Stimulated activated CD8-positive, alpha-beta memory T cell treated with anti-CD3 and anti-CD28 coated beads, Interleukin-7, amount 100 ng/mL, for 1 hour (primary cell): ENCODE measurements at regions not wholly inside any gene's neighbourhood (a gene's known extent, or its start where the extent isn't known, plus 50 kb on each side); places are given as distances from the start of the nearest gene placed in this dataset.

ENCODE experiments used
- DNase-seq, 2 donors: peaks; one replicate each; pipeline ENCODE4 v3.0.0-alpha.2; 2020; ENCODE audit warnings: low read depth in 2 of 2

DNA sequence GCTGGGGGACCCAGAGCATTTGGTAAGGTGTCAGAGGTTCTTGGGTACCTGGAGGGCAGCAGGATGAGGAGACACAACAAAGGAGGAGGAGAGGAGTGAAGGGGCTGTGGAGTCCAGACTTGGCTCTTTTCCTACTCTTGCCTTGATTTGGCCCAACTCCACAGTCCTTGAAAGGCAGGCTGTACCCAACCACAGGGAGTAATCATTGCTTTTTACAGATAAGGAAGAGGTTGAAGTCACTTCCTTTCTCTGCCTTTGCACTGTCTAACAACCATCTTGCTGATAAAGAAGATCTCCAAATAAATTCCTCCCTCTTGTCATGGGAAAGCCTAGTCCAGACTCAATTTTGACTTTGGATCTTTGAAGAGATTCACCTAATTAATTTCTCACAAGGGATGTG is 226.8 kb upstream of the HMGA2 start:
- no peak for DNase-seq

GRCh38 chr12:65598688-65599087 is 225.6 kb upstream of the HMGA2 start:
- DNase-seq = no peak

DNA sequence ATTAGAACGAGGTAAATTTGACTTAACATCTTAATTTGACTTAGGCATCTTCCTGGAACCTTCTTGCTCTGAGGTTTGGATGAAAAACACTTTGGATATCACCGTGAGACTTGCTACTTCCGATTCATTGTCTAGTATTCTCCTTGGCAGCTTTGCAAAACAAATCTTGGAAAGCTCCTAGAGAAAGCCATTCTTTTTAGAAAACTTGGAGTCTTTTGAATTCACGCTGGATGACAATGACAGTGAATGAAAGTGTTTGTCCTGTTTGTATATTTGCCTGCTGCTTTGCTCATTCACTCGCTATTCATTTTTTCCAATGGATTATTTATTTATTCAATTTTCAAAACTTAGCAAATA is 222.1 kb upstream of the HMGA2 start:
- DNase-seq = no peak

DNA sequence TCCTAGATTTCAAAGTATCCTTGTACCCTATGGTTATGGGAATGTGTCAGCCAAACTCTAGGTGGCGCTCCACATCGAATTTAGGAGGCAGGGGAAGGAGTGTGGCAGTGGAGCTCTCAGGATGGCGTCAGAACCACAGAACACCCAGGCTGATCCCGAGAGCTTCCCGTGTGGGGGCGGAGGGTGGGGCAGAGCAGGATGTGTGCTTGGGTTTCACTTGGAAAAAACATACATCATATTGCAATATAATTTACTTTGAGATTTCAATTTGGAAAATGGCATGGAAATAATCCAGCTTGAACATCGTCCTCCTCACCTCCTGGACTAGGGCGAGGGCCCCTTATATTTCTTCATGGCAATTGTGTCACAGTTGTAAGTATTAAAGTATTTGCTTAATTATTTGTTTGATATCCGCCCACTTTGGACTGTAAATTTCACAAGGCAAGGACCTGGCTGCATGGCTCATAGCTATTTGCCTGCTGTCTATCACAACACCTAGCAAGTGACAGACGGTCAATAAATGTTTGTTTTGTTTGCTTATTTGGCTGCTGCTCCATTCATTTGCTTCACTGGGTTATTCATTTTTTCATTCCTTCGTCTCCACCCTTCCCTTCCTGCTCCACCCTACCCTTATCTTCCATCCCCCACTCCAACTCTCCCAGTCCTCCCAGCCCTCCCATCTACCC is 221.5 kb upstream of the HMGA2 start:
- no peak for DNase-seq

DNA sequence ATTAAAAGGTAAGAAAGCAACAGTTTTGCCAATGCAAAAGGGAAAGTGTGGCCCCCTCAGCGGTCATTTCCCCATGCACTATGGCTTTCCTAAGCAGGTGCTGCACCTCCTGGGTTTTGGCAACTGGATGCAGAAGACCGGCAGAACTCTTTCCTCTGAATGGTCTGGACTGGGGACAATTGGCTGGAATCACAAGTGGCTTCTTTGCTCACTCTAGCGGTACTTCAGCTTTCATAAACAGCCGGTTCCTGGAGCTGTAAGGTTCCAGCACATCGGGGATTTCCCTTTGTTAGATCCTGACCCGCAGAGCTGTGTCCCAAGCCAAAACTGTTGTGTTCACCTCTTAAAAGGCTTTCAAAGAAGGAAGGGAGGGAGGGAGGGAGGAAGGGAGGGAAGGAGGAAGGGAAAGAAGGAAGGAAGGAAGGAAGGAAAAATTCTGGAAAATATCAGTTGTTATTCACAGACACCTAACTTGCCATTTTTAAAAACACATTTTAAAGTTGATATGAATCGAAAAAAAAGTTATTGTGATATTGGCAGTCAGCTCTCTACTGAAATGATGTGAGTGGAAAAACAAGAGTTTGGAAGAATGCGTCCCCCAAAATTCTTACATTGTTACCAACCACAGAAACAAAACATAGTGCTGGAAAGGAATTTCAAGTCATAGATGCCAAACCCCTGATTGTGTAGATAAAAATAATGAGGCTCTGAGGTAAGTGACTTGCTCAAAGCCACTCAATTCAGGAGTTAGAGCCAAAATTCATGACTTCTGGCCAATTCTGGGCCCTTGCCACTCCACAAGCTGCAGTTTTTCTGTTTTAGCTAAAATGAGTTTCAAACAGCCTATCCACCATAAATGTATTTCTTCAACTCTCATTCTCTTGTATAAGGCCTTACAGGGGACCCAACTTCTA is 220.6 kb upstream of the HMGA2 start:
- no peak for DNase-seq

DNA sequence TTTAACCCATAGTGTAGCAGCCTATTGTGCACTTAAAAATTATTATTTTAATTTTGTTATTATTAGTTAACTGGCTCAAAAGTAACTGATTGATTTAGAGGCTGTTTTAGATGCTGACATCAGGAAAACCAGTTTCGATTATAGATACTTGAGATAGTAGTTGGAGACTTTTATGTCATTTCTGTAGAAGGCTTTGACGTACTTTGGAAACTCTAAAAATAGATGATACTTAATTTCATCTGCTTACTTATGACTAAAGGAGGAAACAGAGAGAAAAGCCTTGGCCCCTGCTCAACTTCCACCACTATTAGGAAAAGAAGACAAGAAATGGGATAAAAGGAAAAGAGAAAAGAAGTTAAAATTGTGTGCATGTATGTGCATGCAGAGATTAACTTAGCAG is 219.3 kb upstream of the HMGA2 start:
- no peak for DNase-seq

GRCh38 chr12:65606008-65606766 is 218.1 kb upstream of the HMGA2 start:
- DNase-seq = no peak

- no peak for DNase-seq
These were observed 216.9 kb upstream of the HMGA2 start for GRCh38 chr12:65607401-65607841.

DNA sequence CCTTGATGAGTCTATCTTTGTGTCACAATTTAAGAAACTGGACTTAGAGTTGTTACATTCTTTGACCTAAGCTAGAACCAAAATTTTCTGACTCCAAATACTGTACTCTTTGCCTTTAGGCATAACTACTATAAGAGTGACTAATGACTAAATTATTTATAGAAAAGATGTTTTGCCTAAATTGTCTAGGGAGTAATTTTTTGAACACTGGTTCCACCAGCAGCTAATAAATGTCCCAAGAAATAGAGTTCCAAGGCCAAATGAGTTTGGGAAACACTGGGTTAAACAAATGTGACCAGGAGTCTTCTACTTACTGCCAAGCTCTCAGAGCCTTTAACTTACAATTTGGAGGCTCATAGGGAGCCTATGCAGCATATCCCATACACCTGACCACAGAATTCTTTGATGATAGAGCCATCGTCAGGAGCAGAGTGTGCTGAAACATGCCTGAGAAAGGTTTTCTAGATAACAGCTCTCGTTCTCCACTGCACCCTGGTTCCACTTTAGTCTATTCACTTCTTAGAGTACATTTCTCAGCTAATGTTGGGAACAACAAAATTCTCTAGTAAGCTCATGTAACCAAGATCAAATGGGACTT is 215.9 kb upstream of the HMGA2 start:
- no peak for DNase-seq

GRCh38 chr12:65609359-65609771 is 214.9 kb upstream of the HMGA2 start:
- DNase-seq = no peak

GRCh38 chr12:65611396-65611795 is 212.9 kb upstream of the HMGA2 start:
- DNase-seq = no peak

DNA sequence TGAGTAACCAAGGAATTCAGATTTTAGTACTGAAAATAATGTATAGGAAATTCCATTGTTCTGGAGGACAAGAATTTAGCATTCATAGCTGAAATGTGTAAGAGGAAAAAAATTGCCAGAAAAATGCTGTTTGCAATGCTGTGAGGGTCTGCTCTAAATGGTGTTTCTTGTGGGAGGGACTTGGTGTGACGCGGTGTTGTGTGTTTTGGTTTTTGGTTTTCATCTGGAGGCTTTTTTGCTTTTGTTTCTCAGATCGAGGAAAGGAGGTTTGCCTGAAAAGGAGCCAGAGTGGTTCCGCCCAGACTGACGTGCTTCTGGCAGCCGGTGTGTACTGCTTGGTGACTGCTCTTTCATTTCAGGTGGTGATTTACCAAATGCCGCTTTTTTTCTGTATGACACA is 211.8 kb upstream of the HMGA2 start:
- no peak for DNase-seq

DNA sequence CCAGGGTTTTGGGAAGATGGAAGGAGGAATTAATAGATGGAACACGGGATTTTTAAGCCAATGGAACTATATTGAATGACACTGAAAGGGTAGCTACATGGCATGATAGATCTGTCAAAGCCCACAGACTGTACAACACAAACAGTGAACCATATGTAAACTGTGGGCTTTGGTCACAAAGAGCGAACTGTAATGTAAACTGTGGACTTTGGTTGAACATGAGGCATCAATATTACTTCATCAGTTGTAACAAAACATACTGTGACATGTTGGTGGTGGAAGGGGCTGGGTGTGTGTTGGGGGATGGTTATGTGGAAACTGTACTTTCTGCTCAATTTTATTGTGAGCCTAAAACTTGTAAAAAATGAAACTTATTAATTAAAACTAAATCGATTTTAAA is 210.6 kb upstream of the HMGA2 start:
- no peak for DNase-seq

DNA sequence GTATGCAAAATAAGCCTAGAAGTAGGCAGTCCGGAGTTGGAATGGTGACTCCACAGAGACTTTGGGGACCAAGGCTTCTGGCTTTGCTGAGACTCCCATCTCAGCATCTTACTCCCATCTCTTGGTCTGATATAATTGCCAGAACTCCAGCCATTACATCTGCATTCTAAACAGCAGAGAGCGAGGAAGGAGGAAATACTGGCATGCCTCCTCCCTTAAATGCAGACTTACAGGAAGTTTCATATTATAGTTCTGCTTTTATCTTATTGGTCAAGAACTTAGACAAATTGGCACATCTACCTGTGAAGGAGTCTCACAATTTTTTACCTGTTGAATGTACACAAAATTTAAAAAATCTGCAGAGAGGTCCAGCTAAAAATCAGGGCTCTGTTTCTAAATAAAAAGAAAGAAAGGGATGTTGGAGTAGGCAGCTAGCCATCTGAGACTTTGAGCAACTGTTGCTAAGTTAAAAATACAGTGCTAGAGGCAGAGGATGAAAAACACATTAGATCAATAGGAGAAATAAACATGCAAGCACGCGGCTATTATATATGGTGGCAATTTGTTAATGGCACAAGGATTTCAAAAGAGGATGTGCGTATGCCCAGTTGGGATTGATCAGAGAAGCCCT is 209.9 kb upstream of the HMGA2 start:
- no peak for DNase-seq

GRCh38 chr12:65615118-65615517 is 209.2 kb upstream of the HMGA2 start:
- no peak for DNase-seq

DNA sequence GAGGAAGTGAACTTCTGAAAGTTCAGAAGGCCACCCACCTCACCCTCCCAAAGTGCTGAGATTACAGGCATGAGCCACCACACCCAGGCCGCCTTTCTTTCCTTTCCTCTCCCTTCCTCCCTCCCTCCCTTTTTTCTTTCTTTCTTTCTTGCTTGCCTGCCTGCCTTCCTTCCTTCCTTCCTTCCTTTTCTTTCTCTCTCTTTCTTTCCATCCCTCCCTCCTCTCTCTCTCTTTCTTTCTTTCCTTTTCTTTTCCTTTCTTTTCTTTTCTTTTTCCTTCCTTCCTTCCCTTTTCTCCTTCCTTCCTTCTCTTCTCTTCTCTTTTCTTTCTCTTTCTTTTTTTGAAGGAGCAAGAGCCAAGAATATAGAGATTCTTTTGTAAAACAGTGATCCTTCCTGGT is 208.3 kb upstream of the HMGA2 start:
- no peak for DNase-seq

- no peak for DNase-seq
These were observed 205.7 kb upstream of the HMGA2 start for GRCh38 chr12:65618588-65618987.

DNA sequence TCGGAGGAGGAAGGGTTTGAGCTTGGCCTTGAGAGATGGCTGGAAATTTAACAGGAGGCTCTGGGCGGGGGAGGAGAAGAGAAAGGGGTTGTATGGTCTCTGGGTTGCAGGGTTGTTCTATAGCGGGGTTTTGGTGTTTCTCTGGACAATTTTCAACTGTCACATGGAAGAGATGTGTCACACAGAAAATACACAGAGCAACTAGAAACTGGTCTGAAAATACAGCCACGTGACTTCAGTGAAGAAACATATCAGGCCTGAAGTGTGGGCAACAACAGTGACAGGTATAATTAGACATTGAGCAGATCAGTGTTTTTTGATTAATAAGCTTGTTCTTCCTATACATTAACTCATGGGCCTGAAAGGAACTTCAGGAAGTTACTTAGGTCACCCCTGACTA is 205.3 kb upstream of the HMGA2 start:
- no peak for DNase-seq

DNA sequence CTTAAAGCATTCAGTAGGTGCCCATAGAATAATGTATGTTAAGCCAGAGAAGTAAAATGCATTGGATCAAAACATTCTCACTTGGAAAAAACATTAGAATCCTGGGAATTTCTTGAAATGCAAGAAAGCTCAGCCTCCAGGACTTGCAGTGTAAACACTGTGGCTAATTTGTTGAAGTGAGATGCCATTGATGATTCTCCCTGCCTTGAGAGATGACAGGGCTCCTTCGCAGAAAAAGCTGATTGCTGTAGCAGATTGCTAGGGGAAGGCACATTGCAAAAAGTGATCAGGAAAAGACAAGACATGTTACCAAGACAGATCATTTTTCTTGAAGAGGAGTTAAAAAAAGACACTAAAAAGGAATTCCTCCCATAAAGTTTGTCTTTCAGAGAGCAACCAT is 204.2 kb upstream of the HMGA2 start:
- DNase-seq = no peak

GRCh38 chr12:65622056-65622455 is 202.2 kb upstream of the HMGA2 start:
- DNase-seq = no peak

DNA sequence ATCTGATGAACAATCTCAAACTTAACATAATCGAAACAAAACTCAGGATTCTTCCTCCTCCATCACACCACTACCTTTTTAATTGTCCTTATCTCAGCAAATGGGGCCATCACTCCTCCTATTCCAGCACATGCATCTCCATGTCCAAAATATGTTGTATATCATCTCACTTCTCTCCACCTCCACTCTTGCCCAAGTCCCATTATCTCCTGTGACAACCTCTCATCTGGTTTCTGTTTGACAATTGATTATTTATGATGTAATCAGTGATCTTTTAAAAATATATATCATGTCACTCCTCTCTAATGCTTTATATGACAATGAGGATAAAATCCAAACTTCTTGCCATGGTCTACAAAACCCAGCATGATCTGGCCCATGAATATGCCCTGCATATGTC is 200.8 kb upstream of the HMGA2 start:
- no peak for DNase-seq
